ENCODE measurements at regions not wholly inside any gene's neighbourhood (a gene's known extent, or its start where the extent isn't known, plus 50 kb on each side); places are given as distances from the start of the nearest gene placed in this dataset.

GRCh38 chr2:236814593-236814992 is 245.0 kb downstream of the ACKR3 start:
- H3K27ac ChIP-seq (ENCODE audit: low read depth in 1 of 3, low read length in 2 of 3), result no peak overlapping the region
- DNase-seq (no peak), FAIRE-seq (no peak)
- H3K27me3 ChIP-seq (ENCODE audit: control insufficient read depth in 3 of 3, insufficient read depth in 3 of 3, low read length in 3 of 3), result no peaks in the 10 kb centered on the region
- no peak overlapping the region for H3K4me3 ChIP-seq (ENCODE audit: low read depth in 1 of 3, low read length in 3 of 3)
- 73 to 81% (median 79%) methylated on average over 4 of the region's 4 CpGs for WGBS, 3 donors
- peaks cover 0 to 8% of the 10 kb centered on the region in 2 donors for H3K9me3 ChIP-seq (ENCODE audit: control insufficient read depth in 2 of 2, insufficient read depth in 1 of 2, low read depth in 1 of 2, low read length in 1 of 2)
- H3K36me3 ChIP-seq (ENCODE audit: control insufficient read depth in 3 of 3, insufficient read depth in 2 of 3, low read depth in 1 of 3, low read length in 3 of 3), result no peaks in the 10 kb centered on the region
- H3K4me1 ChIP-seq (ENCODE audit: control insufficient read depth in 3 of 3, insufficient read depth in 2 of 3, low read depth in 1 of 3, low read length in 2 of 3), result no peaks in the 10 kb centered on the region

DNA sequence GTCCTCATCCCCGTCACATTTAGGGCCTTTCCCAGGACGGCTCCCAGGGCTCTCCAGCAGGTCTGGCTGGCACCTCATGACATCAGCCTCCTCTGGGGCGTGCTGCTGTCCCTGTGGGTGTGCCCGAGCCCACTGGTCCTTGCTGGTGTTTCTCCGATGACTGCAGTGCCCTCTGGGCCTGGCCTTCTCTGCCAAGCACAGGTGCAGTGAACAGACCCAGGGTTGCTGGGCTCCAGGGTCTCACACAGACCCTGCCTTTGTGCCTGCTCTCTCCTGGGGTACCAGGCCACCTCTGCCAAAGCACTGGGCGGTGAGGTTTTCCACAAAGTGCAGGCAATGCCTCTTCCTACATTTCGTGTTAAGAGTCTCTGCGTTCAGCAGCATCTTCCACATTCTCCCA is 246.1 kb downstream of the ACKR3 start:
- FAIRE-seq, result no peak
- no peaks in the 10 kb centered on the region for H3K36me3 ChIP-seq (ENCODE audit: control insufficient read depth in 3 of 3, insufficient read depth in 2 of 3, low read depth in 1 of 3, low read length in 3 of 3)
- WGBS, 3 donors, result 85 to 94% (median 91%) methylated on average over 7 to 8 of the region's 8 CpGs
- DNase-seq, result no peak
- H3K27me3 ChIP-seq (ENCODE audit: control insufficient read depth in 3 of 3, insufficient read depth in 3 of 3, low read length in 3 of 3), result no peaks in the 10 kb centered on the region
- peaks cover 0 to 5% of the 10 kb centered on the region in 2 donors for H3K9me3 ChIP-seq (ENCODE audit: control insufficient read depth in 2 of 2, insufficient read depth in 1 of 2, low read depth in 1 of 2, low read length in 1 of 2)
- H3K27ac ChIP-seq (ENCODE audit: low read depth in 1 of 3, low read length in 2 of 3), result no peak overlapping the region
- H3K4me3 ChIP-seq (ENCODE audit: low read depth in 1 of 3, low read length in 3 of 3), result no peak overlapping the region
- no peaks in the 10 kb centered on the region for H3K4me1 ChIP-seq (ENCODE audit: control insufficient read depth in 3 of 3, insufficient read depth in 2 of 3, low read depth in 1 of 3, low read length in 2 of 3)

- FAIRE-seq (no peak), DNase-seq (no peak)
- Histone ChIP-seq H3K9me3 (ENCODE audit: control insufficient read depth in 2 of 2, insufficient read depth in 1 of 2, low read depth in 1 of 2, low read length in 1 of 2) (peaks cover 0 to 4% of the 10 kb centered on the region in 2 donors), H3K27ac (ENCODE audit: low read depth in 1 of 3, low read length in 2 of 3) (no peak overlapping the region), H3K27me3 (ENCODE audit: control insufficient read depth in 3 of 3, insufficient read depth in 3 of 3, low read length in 3 of 3) (no peaks in the 10 kb centered on the region), H3K36me3 (ENCODE audit: control insufficient read depth in 3 of 3, insufficient read depth in 2 of 3, low read depth in 1 of 3, low read length in 3 of 3) (no peaks in the 10 kb centered on the region), H3K4me3 (ENCODE audit: low read depth in 1 of 3, low read length in 3 of 3) (no peak overlapping the region), H3K4me1 (ENCODE audit: control insufficient read depth in 3 of 3, insufficient read depth in 2 of 3, low read depth in 1 of 3, low read length in 2 of 3) (no peaks in the 10 kb centered on the region)
- 91 to 94% (median 92%) methylated on average over 23 to 24 of the region's 24 CpGs for WGBS, 3 donors
Observed at GRCh38 chr2:236816197-236817170, 246.9 kb downstream of the ACKR3 start.

GRCh38 chr2:236818281-236819045 is 248.8 kb downstream of the ACKR3 start:
- DNase-seq (no peak), FAIRE-seq (no peak)
- no peaks in the 10 kb centered on the region for H3K36me3 ChIP-seq (ENCODE audit: control insufficient read depth in 3 of 3, insufficient read depth in 2 of 3, low read depth in 1 of 3, low read length in 3 of 3)
- H3K4me3 ChIP-seq (ENCODE audit: low read depth in 1 of 3, low read length in 3 of 3), result no peak overlapping the region
- H3K9me3 ChIP-seq (ENCODE audit: control insufficient read depth in 2 of 2, insufficient read depth in 1 of 2, low read depth in 1 of 2, low read length in 1 of 2), result peaks cover 0 to 15% of the 10 kb centered on the region in 2 donors
- peaks cover 0 to 7% (median 2%) of the 10 kb centered on the region in 3 donors for H3K4me1 ChIP-seq (ENCODE audit: control insufficient read depth in 3 of 3, insufficient read depth in 2 of 3, low read depth in 1 of 3, low read length in 2 of 3)
- no peaks in the 10 kb centered on the region for H3K27me3 ChIP-seq (ENCODE audit: control insufficient read depth in 3 of 3, insufficient read depth in 3 of 3, low read length in 3 of 3)
- WGBS, 3 donors, result 64 to 76% (median 74%) methylated on average over 15 of the region's 15 CpGs
- H3K27ac ChIP-seq (ENCODE audit: low read depth in 1 of 3, low read length in 2 of 3), result no peak overlapping the region

GRCh38 chr2:236819275-236820002 is 249.8 kb downstream of the ACKR3 start:
- FAIRE-seq (no peak), DNase-seq (no peak)
- Histone ChIP-seq H3K36me3 (ENCODE audit: control insufficient read depth in 3 of 3, insufficient read depth in 2 of 3, low read depth in 1 of 3, low read length in 3 of 3) (no peaks in the 10 kb centered on the region), H3K4me1 (ENCODE audit: control insufficient read depth in 3 of 3, insufficient read depth in 2 of 3, low read depth in 1 of 3, low read length in 2 of 3) (peaks cover 0 to 15% (median 5%) of the 10 kb centered on the region in 3 donors), H3K4me3 (ENCODE audit: low read depth in 1 of 3, low read length in 3 of 3) (no peak overlapping the region), H3K27me3 (ENCODE audit: control insufficient read depth in 3 of 3, insufficient read depth in 3 of 3, low read length in 3 of 3) (no peaks in the 10 kb centered on the region), H3K9me3 (ENCODE audit: control insufficient read depth in 2 of 2, insufficient read depth in 1 of 2, low read depth in 1 of 2, low read length in 1 of 2) (peaks cover 0 to 15% of the 10 kb centered on the region in 2 donors), H3K27ac (ENCODE audit: low read depth in 1 of 3, low read length in 2 of 3) (no peak overlapping the region)
- whole genome bisulfite sequencing, 3 donors, result 85 to 92% (median 88%) methylated on average over 19 of the region's 19 CpGs

DNA sequence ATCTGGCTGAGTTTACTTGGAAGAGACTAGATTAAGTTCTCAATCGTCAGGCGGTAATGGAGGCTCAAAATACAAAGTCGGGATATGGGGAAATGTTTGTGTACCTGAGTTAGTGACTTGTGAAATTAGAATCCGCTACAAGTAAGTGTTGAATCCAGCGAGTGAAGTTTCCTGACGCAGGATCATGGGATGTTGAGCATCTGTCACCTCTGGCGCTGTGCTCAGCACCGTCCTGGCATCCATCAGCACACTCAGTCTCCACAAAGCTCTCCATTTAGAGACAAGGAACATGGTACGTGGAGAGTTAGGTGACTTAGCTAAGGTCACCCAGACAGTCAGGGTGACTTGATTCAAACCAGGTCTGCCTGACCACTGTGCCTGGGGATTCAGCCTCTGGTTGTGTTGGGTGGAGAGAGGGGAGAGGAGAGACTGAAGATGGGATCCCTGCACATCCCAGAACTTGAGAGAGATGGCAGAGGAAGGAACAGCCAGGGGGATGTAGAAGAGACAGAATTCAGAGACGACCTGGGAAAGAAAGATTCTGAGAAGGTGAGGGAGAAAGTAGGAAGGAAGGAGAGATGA is 251.2 kb downstream of the ACKR3 start:
- 88 to 94% (median 92%) methylated on average over 10 of the region's 10 CpGs for WGBS, 3 donors

DNA sequence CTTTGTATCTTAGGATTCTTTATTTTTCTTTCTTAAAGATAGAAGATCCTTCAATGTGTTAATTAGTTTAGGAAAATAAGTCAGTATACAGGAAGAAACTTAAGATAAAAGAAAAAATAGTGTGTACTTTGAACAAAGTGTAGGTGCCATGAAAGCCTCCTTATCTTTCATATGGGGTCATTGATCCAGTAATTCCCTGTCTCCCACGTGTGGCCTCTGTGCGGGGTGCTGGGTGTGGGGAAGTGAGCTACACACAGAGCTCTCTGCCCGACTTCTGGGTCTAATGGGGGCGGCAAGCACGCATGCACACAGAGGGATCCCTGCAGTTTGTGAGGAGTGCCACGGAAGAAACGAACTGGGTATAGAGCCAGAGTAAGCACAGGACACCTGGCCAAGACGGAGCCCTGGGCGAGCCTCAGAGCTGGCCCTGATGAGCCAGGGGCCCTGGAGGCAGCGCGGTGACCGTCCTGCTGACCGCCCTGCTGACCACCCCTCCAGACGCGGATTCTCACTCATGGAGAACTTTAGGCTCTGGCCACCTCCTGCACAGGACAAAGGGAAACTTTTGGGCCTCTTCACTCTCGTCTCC is 253.5 kb downstream of the ACKR3 start:
- Histone ChIP-seq H3K27ac (ENCODE audit: low read depth in 1 of 3, low read length in 2 of 3) (peak overlapping the region in 1 of 3 donors; percentile 76), H3K9me3 (ENCODE audit: control insufficient read depth in 2 of 2, insufficient read depth in 1 of 2, low read depth in 1 of 2, low read length in 1 of 2) (peaks cover 0 to 15% of the 10 kb centered on the region in 2 donors), H3K27me3 (ENCODE audit: control insufficient read depth in 3 of 3, insufficient read depth in 3 of 3, low read length in 3 of 3) (no peaks in the 10 kb centered on the region), H3K36me3 (ENCODE audit: control insufficient read depth in 3 of 3, insufficient read depth in 2 of 3, low read depth in 1 of 3, low read length in 3 of 3) (no peaks in the 10 kb centered on the region), H3K4me1 (ENCODE audit: control insufficient read depth in 3 of 3, insufficient read depth in 2 of 3, low read depth in 1 of 3, low read length in 2 of 3) (peaks cover 4 to 30% (median 13%) of the 10 kb centered on the region in 3 donors), H3K4me3 (ENCODE audit: low read depth in 1 of 3, low read length in 3 of 3) (no peak overlapping the region)
- WGBS, 3 donors, result 25 to 73% (median 35%) methylated on average over 16 of the region's 16 CpGs
- DNase-seq (peak; percentile 79 to 86), FAIRE-seq (no peak)

More for the DNA sequence above, 251.2 kb downstream of the ACKR3 start:
- Histone ChIP-seq H3K27ac (ENCODE audit: low read depth in 1 of 3, low read length in 2 of 3) (no peak overlapping the region), H3K36me3 (ENCODE audit: control insufficient read depth in 3 of 3, insufficient read depth in 2 of 3, low read depth in 1 of 3, low read length in 3 of 3) (no peaks in the 10 kb centered on the region), H3K4me3 (ENCODE audit: low read depth in 1 of 3, low read length in 3 of 3) (no peak overlapping the region), H3K27me3 (ENCODE audit: control insufficient read depth in 3 of 3, insufficient read depth in 3 of 3, low read length in 3 of 3) (no peaks in the 10 kb centered on the region), H3K4me1 (ENCODE audit: control insufficient read depth in 3 of 3, insufficient read depth in 2 of 3, low read depth in 1 of 3, low read length in 2 of 3) (peaks cover 2 to 21% (median 8%) of the 10 kb centered on the region in 3 donors), H3K9me3 (ENCODE audit: control insufficient read depth in 2 of 2, insufficient read depth in 1 of 2, low read depth in 1 of 2, low read length in 1 of 2) (peaks cover 0 to 15% of the 10 kb centered on the region in 2 donors)
- FAIRE-seq (no peak), DNase-seq (no peak)

All from small intestine (tissue), 7 donors.